SKM-1 (cell line): ENCODE measurements at regions not wholly inside any gene's neighbourhood (a gene's known extent, or its start where the extent isn't known, plus 50 kb on each side); places are given as distances from the start of the nearest gene placed in this dataset.
"Not testable (repeated sequence)": the region's sequence is repeated elsewhere in the genome, so short reads cannot be mapped to it uniquely, and the experiment has no call there.

ENCODE experiments used
- DNase-seq: peaks from one replicate; lab custom pipeline; 2025; ENCODE audit not compliant: unreplicated experiment; lab: John Stamatoyannopoulos, UW

- DNase-seq = no peak
Measured at GRCh38 chr2:58516695-58517094, 275.6 kb upstream of the FANCL start.

DNA sequence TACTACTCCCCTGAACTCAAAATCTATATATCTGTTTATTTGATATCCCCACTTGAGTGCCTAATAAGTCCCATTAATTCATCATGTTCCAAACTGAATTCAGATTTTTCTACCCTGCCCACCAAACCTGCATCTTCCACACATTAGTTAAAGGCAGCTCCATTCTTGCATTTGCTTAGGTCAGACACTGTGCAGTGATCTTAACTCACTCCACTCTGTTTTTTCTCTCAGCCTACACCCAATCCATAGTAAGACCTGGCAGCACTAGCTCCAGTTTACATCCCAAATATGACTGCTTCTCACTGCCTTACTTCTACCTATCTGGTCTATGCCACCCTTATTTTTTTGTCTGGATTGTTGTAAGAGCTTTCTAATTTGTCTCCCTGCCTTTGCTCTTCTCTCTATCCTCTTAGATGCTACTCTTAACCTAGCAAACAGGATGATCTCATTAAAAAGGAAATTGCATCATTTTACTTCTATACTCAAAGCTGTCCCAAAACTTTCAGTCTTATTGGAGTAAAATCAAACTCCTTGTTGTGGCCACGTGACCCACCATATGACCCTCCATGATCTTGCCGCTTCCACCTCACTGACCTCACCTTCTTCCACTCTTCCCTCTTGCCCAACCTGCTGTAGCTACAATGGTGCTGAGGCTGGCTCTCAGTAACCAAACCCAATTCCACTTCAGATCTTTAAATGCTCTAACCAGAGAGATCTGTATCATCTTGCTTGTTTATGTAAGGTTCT is 274.9 kb upstream of the FANCL start:
- DNase-seq = no peak

GRCh38 chr2:58514252-58514651 is 273.1 kb upstream of the FANCL start:
- no peak for DNase-seq

- no peak for DNase-seq
Measured at GRCh38 chr2:58512878-58513277, 271.8 kb upstream of the FANCL start.

- DNase-seq = no peak
Measured at GRCh38 chr2:58508006-58508405, 266.9 kb upstream of the FANCL start.

- DNase-seq = no peak
Measured at GRCh38 chr2:58503918-58504317, 262.8 kb upstream of the FANCL start.

GRCh38 chr2:58502931-58503330 is 261.8 kb upstream of the FANCL start:
- DNase-seq = no peak

- DNase-seq = no peak
Measured at GRCh38 chr2:58501371-58502160, 260.4 kb upstream of the FANCL start.

DNA sequence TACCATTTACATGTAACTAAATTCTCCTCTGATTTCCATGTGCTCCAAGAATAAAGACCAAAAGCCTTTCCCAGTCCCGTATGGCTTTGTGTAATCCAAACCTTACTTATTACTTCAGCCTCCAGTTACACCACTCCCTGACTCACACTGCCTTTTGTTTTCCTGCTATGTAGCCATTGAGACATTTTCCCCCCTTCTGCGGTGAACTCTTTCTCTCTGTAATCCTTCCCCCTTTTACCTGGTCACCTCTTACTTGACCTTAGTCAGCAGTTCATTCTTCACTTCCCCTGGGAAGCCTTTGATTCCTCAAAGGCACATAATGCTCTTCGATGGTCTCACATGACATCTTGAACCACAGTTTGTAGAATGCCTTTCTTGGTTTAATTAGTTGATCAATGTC is 256.0 kb upstream of the FANCL start:
- DNase-seq = no peak

- no peak for DNase-seq
Measured at GRCh38 chr2:58495806-58496205, 254.7 kb upstream of the FANCL start.

GRCh38 chr2:58494071-58494501 is 253.0 kb upstream of the FANCL start:
- no peak for DNase-seq

- no peak for DNase-seq
Measured at GRCh38 chr2:58484629-58485028, 243.5 kb upstream of the FANCL start.

GRCh38 chr2:58484221-58484620 is 243.1 kb upstream of the FANCL start:
- no peak for DNase-seq

GRCh38 chr2:58483307-58483706 is 242.2 kb upstream of the FANCL start:
- DNase-seq = no peak

DNA sequence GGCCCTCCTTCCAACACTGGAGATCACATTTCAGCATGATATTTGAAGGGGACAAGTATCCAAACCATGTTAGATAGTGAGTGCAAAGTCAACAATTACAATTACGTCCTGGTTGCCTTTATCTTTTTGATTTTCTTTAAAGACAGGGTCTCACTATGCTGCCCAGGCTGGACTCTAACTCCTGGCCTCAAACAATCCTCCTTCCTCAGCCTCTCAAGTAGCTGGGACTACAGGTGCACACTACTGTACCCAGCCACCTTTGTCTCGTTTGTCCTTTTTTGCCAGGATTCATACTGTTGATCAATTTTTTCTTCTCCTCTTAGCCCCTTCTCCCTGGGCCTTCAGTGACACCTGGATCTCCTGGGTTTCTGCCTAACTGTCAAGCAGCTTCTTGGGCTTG is 240.5 kb upstream of the FANCL start:
- no peak for DNase-seq

DNA sequence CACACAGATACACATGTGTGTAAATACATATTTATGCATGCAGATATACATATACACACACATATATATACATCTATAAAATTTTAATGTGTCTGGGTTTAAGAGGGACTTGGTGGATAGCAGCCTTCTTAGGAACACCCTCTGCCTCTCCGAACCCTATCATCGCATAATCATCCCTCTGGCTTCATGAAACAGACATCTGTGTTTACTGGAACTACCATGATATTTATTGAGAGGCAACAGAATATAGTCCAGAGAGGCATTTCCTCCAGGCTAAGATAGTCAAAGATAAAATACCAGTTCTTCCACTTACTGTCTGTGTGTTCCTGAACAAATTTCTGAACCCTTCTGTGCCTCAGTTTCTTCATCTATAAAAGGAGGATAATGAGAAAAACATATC is 239.0 kb upstream of the FANCL start:
- DNase-seq = no peak

DNA sequence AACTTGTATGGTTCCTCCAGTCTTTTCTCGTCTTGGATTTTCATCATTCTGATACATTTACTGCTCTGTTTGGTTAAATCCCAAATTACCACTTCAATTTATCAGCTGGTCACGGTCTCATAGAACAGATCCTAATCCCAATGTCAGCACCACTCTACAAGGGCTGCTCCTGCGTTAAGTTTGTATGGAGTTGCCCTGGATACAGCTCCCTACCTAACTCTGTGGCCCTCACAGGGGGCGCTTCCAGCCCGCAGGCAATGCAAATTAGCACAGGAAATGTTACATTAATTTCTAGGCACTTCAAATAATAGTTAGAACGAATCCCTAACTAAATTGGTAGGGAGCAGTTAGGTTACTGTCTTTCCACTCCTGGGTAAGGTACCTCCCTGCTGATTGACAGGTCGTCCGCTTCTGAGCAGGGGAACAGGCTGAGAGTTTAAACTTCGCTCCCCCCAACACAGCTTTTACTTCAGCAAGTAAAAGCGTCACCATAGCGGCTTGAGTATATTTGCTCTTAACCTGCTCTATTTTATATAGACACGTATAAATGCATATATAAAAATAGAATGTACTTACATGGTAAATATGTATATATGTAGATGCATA is 238.5 kb upstream of the FANCL start:
- DNase-seq = no peak

DNA sequence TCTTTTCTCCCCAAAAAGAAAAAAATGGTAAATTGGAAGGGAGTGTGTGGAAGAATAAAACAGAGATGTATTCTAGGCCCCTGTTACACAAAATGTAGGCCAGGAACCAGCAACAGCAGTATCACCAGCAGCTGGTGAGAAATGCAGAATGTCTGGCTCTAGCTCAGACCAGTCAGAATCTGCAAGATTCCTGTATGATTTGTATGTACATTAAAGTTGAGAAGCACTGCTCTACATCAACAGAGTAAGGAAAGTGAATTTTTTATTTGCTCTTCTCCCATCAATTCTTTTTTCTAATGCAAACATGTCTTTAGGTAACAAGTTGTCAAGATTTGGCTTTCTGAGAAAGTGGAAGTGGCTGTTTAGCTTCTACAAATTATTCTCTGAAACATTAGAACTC is 235.4 kb upstream of the FANCL start:
- DNase-seq = no peak

GRCh38 chr2:58475756-58476155 is 234.6 kb upstream of the FANCL start:
- no peak for DNase-seq

DNA sequence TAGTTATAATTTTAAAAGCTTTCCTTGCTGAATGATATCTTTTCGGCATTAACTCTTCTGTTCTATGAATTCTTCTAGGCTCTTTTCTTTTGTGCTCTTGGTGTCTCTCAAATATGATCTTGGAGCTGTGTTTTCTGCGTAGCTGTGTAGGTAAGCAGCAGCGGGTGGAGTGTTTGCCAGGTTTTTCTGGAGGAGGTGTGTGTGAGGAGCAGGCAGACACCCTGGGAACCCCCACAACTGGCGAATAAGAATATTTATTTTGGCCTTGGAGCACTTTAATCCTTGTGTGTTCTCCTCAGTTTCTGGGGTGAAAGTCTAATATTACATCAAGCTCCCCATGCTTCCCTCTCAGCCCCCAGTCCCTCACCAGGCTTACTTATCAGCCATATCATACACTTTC is 232.0 kb upstream of the FANCL start:
- no peak for DNase-seq

- DNase-seq = no peak
Measured at GRCh38 chr2:58466804-58467203, 225.7 kb upstream of the FANCL start.

GRCh38 chr2:58466021-58466420 is 224.9 kb upstream of the FANCL start:
- DNase-seq = not testable (repeated sequence)
